Stomach (tissue), 8 donors: ENCODE measurements at regions not wholly inside any gene's neighbourhood (a gene's known extent, or its start where the extent isn't known, plus 50 kb on each side); places are given as distances from the start of the nearest gene placed in this dataset.
"Not testable (repeated sequence)": the region's sequence is repeated elsewhere in the genome, so short reads cannot be mapped to it uniquely, and the experiment has no call there.

Experiments used
- DNase-seq, 2 donors: peaks; one replicate each; pipeline versions ENCODE4 v3.0.0 to v3.0.0-alpha.2; 2013 to 2019
- H3K27ac ChIP-seq, 5 donors: fragments of 200-600 bp in 4 of 5; sonication (generic) in 4 of 5; one replicate each; pipeline ENCODE4 v1.5.1; 2013 to 2019; ENCODE audit warnings: mild to moderate bottlenecking in 1 of 5, moderate library complexity in 1 of 5
- H3K27me3 ChIP-seq, 3 donors: fragments of 200-600 bp; sonication (generic); one replicate each; pipeline ENCODE4 v1.5.1; 2017 to 2019; ENCODE audit warnings: mixed run types in 1 of 3
- H3K36me3 ChIP-seq, 4 donors: fragments of 200-600 bp; sonication (generic); 1 replicate in 3 of 4; 2 replicates in 1 of 4; pipeline ENCODE4 v1.5.1; 2016 to 2019
- H3K4me1 ChIP-seq, 4 donors: fragments of 200-600 bp; sonication (generic); one replicate each; pipeline ENCODE4 v1.5.1; 2016 to 2019
- H3K4me3 ChIP-seq, 4 donors: fragments of 200-600 bp; sonication (generic) in 3 of 4; one replicate each; pipeline ENCODE4 v1.5.1; 2016 to 2019; ENCODE audit warnings: mild to moderate bottlenecking in 1 of 4
- H3K9me3 ChIP-seq, 4 donors: fragments of 200-600 bp; sonication (generic); one replicate each; pipeline ENCODE4 v1.5.1; 2016 to 2019
- CTCF ChIP-seq, 7 experiments: fragments of 450-650 bp in 4 of 7; fragments of 200-600 bp in 3 of 7; sonication (generic) in 3 of 7; IDR thresholded peaks; one replicate each; pipeline ENCODE4 v1.5.1; 2016 to 2019; ENCODE audit warnings: antibody characterized with exemption in 7 of 7, control low read depth in 2 of 7, mild to moderate bottlenecking in 1 of 7
- EP300 ChIP-seq: sonication (generic); formaldehyde crosslinking; IDR thresholded peaks from one replicate; pipeline ENCODE4 v1.6.1; 2017; ENCODE audit warnings: antibody characterized with exemption
- POLR2A ChIP-seq, 4 donors: fragments of 450-650 bp; IDR thresholded peaks; one replicate each; pipeline ENCODE4 v1.6.1; 2016; ENCODE audit warnings: antibody characterized with exemption in 4 of 4, control low read depth in 2 of 4, mild to moderate bottlenecking in 1 of 4, moderate library complexity in 1 of 4
- POLR2AphosphoS5 ChIP-seq, 3 donors: sonication (generic); formaldehyde crosslinking; IDR thresholded peaks; one replicate each; pipeline ENCODE4 v1.6.1; 2016; ENCODE audit warnings: antibody characterized with exemption in 3 of 3
- WGBS, 5 donors: extraction: QIAGEN DNeasy Blood & Tissue Kit in 3 of 5; methylation state at CpG; one replicate each; pipeline versions ENCODE4 v1.1.5 to v1.1.7; 2013 to 2018; 5-methylcytosine and 5-hydroxymethylcytosine counted together
- intact Hi-C: fragments of 100-400 bp; cut with DNase I; formaldehyde crosslinking; loops from one replicate; pipeline ENCODE4 v1.15.1; 2023; ENCODE audit warnings: low total_unique reads
- donor health status: healthy with polysubstance abuse.
- donor health status: Bipolar disorder and iron deficiency.
- donor health status: healthy.

- intact Hi-C loops: no loop called here
- TF ChIP-seq POLR2AphosphoS5 (IDR thresholded peaks at IDR 0.05) (no peak), EP300 (no peak), CTCF (IDR thresholded peaks at IDR 0.05) (no peak), POLR2A (IDR thresholded peaks at IDR 0.05) (no peak)
- no peaks in the 10 kb centered on the region for H3K27me3 ChIP-seq
Measured at GRCh38 chr1:232715154-232715553, 85.2 kb upstream of the SIPA1L2 start.

DNA sequence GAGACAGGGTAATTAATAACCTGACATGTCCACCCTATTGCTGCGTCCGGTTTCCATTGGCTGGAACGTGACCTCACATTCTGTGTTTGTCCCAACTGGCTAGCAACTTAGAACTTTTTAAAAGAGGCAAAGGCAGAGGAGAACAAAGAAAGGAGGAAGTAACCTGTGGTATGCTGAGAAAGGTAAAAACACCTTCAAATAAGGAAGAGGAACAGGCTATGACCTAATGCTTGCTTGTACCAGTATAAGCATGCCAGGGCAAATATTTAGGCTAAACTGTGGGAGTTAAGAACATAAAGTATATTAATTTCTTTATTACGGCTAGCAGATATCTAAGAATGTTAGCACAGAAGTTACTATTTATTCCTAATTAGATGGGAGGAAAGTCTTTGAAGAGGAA lies 87.3 kb upstream of the MAP10 start:
- H3K4me1 ChIP-seq, intact Hi-C loops, H3K27me3 ChIP-seq, H3K36me3 ChIP-seq, H3K4me3 ChIP-seq: not testable (repeated sequence)
- 28 to 63% (median 57%) methylated on average over 4 of the region's 4 CpGs for WGBS, 5 donors
- peaks cover 0 to 16% (median 6%) of the 10 kb centered on the region in 4 donors for H3K9me3 ChIP-seq
- H3K27ac ChIP-seq: peak overlapping the region in 1 of 5 donors; percentile 49
- peak in 1 of 2 donors; percentile 36 for DNase-seq

More at GRCh38 chr1:232715154-232715553, 85.2 kb upstream of the SIPA1L2 start:
- H3K4me3 ChIP-seq: no peak overlapping the region
- H3K27ac ChIP-seq: no peak overlapping the region
- no peak for DNase-seq
- no peaks in the 10 kb centered on the region for H3K36me3 ChIP-seq
- peaks cover 0 to 19% (median 10%) of the 10 kb centered on the region in 4 donors for H3K9me3 ChIP-seq
- H3K4me1 ChIP-seq: no peaks in the 10 kb centered on the region

- intact Hi-C loops: no loop called here
- H3K27ac ChIP-seq: no peak overlapping the region
- 77 to 84% (median 80%) methylated on average over 7 of the region's 7 CpGs for WGBS, 5 donors
- H3K36me3 ChIP-seq: no peaks in the 10 kb centered on the region
- no peaks in the 10 kb centered on the region for H3K4me1 ChIP-seq
- DNase-seq: no peak
- TF ChIP-seq EP300: no peak
- no peak for TF ChIP-seq POLR2A (IDR thresholded peaks at IDR 0.05)
- no peak for TF ChIP-seq POLR2AphosphoS5 (IDR thresholded peaks at IDR 0.05)
- no peak for TF ChIP-seq CTCF (IDR thresholded peaks at IDR 0.05)
- H3K27me3 ChIP-seq: no peaks in the 10 kb centered on the region
- peaks cover 0 to 13% (median 6%) of the 10 kb centered on the region in 4 donors for H3K9me3 ChIP-seq
- no peak overlapping the region for H3K4me3 ChIP-seq
Measured at GRCh38 chr1:232718928-232719927, 86.0 kb upstream of the MAP10 start.

GRCh38 chr1:232722626-232723025 lies 82.6 kb upstream of the MAP10 start:
- DNase-seq: no peak
- 91 to 95% (median 91%) methylated on average over 3 of the region's 3 CpGs for WGBS, 5 donors
- Histone ChIP-seq H3K4me3 (no peak overlapping the region), H3K36me3 (no peaks in the 10 kb centered on the region), H3K27me3 (no peaks in the 10 kb centered on the region), H3K9me3 (peaks cover 0 to 12% (median 4%) of the 10 kb centered on the region in 4 donors), H3K4me1 (peaks cover 0 to 4% (median 0%) of the 10 kb centered on the region in 4 donors), H3K27ac (no peak overlapping the region)
- no peak for TF ChIP-seq CTCF (IDR thresholded peaks at IDR 0.05)
- no peak for TF ChIP-seq POLR2A (IDR thresholded peaks at IDR 0.05)
- no peak for TF ChIP-seq EP300
- no peak for TF ChIP-seq POLR2AphosphoS5 (IDR thresholded peaks at IDR 0.05)
- intact Hi-C loops: no loop called here
